HepG2 (cell line): ENCODE measurements at regions not wholly inside any gene's neighbourhood (a gene's known extent, or its start where the extent isn't known, plus 50 kb on each side); places are given as distances from the start of the nearest gene placed in this dataset.

Experiments
- ATAC-seq: fragments of 200-7000 bp; cut with Tn5 transposase; 3 replicates; pipeline ENCODE4 v1.9.1; 2020; ENCODE audit warnings: mild to moderate bottlenecking, moderate library complexity
- BruUV-seq: library from RNA; stranded (reverse); fragments of 400-500 nt; replicated peaks from 2 replicates; lab custom pipeline; 2021; lab: Mats Ljungman, UMichigan
- CTCF ChIA-PET: fragments of 300-600 bp; formaldehyde crosslinking; extraction: SDS; loops from one replicate; lab custom pipeline; 2021; ENCODE audit warnings: low total read pairs, inconsistent platforms, low intra/inter-chr PET ratio; lab: Yijun Ruan, JAX
- POLR2A ChIA-PET: fragments of 350-600 bp; sonication (Branson Sonifier 250); formaldehyde crosslinking; loops from one replicate; lab custom pipeline; 2020; ENCODE audit warnings: antibody characterized with exemption, inconsistent platforms; lab: Yijun Ruan, JAX
- DNase-seq: peaks from one replicate; pipeline ENCODE4 v3.0.0-alpha.2; 2015; ENCODE audit warnings: low spot score
- FAIRE-seq: peaks from 3 replicates; lab custom pipeline; 2011; peaks lifted over from hg19 to GRCh38; lab: Jason Lieb, UNC
- H2AFZ ChIP-seq: one replicate; pipeline ENCODE4 v1.6.1; 2011; ENCODE audit warnings: low read length, inconsistent platforms
- H3K27ac ChIP-seq: fragments of 300-600 bp; 3 replicates; pipeline ENCODE4 v1.8.0; 2011; ENCODE audit warnings: mixed run types, mild to moderate bottlenecking, mixed read lengths, low read length, inconsistent platforms; ENCODE audit not compliant: insufficient read depth; ENCODE audit errors: extremely low read length
- H3K27me3 ChIP-seq, 2 experiments: fragments of 200-600 bp in 1 of 2; 2 replicates in 1 of 2; 3 replicates in 1 of 2; pipeline versions ENCODE4 v1.6.0 to v1.8.0; 2011; ENCODE audit warnings: low read length in 2 of 2, mild to moderate bottlenecking in 2 of 2, moderate library complexity in 2 of 2, inconsistent platforms in 1 of 2; ENCODE audit not compliant: insufficient read depth in 2 of 2, control insufficient read depth in 1 of 2
- H3K36me3 ChIP-seq, 2 experiments: fragments of 200-600 bp in 1 of 2; replicated peaks in 1 of 2; 2 replicates in 1 of 2; 3 replicates in 1 of 2; pipeline versions ENCODE4 v1.5.1 to v1.8.0; 2011; ENCODE audit warnings: low read length in 2 of 2, inconsistent platforms in 1 of 2; ENCODE audit not compliant: insufficient read depth in 2 of 2, control insufficient read depth in 1 of 2
- H3K4me1 ChIP-seq: 2 replicates; pipeline ENCODE4 v1.5.1; 2012; ENCODE audit warnings: low read length, inconsistent platforms; ENCODE audit not compliant: insufficient read depth
- H3K4me2 ChIP-seq: 2 replicates; pipeline ENCODE4 v1.6.0; 2011; ENCODE audit warnings: low read depth, low read length, inconsistent platforms
- H3K4me3 ChIP-seq, 3 experiments: fragments of 200-600 bp in 1 of 3; sonication (generic), shearing (Covaris generic) in 1 of 3; replicated peaks in 1 of 3; 2 replicates each; pipeline ENCODE4 v1.5.1; 2011 to 2016; ENCODE audit warnings: low read length in 3 of 3, inconsistent platforms in 2 of 3, low read depth in 2 of 3, mild to moderate bottlenecking in 2 of 3, control low read depth in 1 of 3, mixed read lengths in 1 of 3; ENCODE audit not compliant: insufficient read depth in 1 of 3
- H3K79me2 ChIP-seq: one replicate; pipeline ENCODE4 v1.6.1; 2011; ENCODE audit warnings: low read length, inconsistent platforms; ENCODE audit not compliant: insufficient read depth
- H3K9ac ChIP-seq: 2 replicates; pipeline ENCODE4 v1.6.0; 2011; ENCODE audit warnings: mild to moderate bottlenecking, low read depth, low read length, inconsistent platforms; ENCODE audit not compliant: insufficient read depth
- H3K9me3 ChIP-seq: 2 replicates; pipeline ENCODE4 v1.5.1; 2012; ENCODE audit warnings: mild to moderate bottlenecking, low read length
- H4K20me1 ChIP-seq: 2 replicates; pipeline ENCODE4 v1.6.0; 2011; ENCODE audit warnings: inconsistent platforms, mild to moderate bottlenecking, low read length, moderate library complexity; ENCODE audit not compliant: insufficient read depth
- ATF1 ChIP-seq: IDR thresholded peaks from 2 replicates; pipeline ENCODE4 v1.6.1; 2016; ENCODE audit warnings: mild to moderate bottlenecking, control low read depth
- ATF7-NPFF ChIP-seq: sonication (generic); formaldehyde crosslinking; IDR thresholded peaks from 2 replicates; pipeline ENCODE4 v1.8.1; 2023; ENCODE audit warnings: mild to moderate bottlenecking, low read depth, missing genetic modification reagents, moderate library complexity
- CBFB ChIP-seq: sonication (generic); formaldehyde crosslinking; IDR thresholded peaks from 2 replicates; pipeline ENCODE4 v1.4.0; 2020; ENCODE audit warnings: missing genetic modification reagents
- GTF3A ChIP-seq: sonication (generic); formaldehyde crosslinking; conservative IDR thresholded peaks from 2 replicates; pipeline ENCODE4 v1.4.0; 2020; ENCODE audit warnings: mild to moderate bottlenecking, missing genetic modification reagents
- NFE2 ChIP-seq: sonication (generic); formaldehyde crosslinking; IDR thresholded peaks from 2 replicates; pipeline ENCODE4 v1.4.0; 2020; ENCODE audit warnings: missing genetic modification reagents
- YY1 ChIP-seq: IDR thresholded peaks from 2 replicates; pipeline ENCODE4 v1.6.1; 2011; ENCODE audit warnings: low read length, low read depth, moderate library complexity, mild to moderate bottlenecking; ENCODE audit not compliant: insufficient read depth, insufficient replicate concordance
- ZFYVE20 ChIP-seq: sonication (generic); formaldehyde crosslinking; IDR thresholded peaks from 2 replicates; pipeline ENCODE4 v1.8.0; 2023; ENCODE audit warnings: low read depth, mild to moderate bottlenecking, moderate library complexity, missing genetic modification reagents, borderline replicate concordance
- ZNF232 ChIP-seq: sonication (generic); formaldehyde crosslinking; IDR thresholded peaks from 2 replicates; pipeline ENCODE4 v1.4.0; 2020; ENCODE audit warnings: missing genetic modification reagents, borderline replicate concordance
- ZNF879 ChIP-seq: sonication (generic); formaldehyde crosslinking; IDR thresholded peaks from 2 replicates; pipeline ENCODE4 v1.8.1; 2023; ENCODE audit warnings: missing genetic modification reagents
- WGBS: methylation state at CpG from one replicate; pipeline ENCODE4 v1.1.6; 2017; ENCODE audit warnings: low lambda C conversion rate; 5-methylcytosine and 5-hydroxymethylcytosine counted together
- in situ Hi-C: cut with HindIII; loops from 2 replicates; pipeline ENCODE4 v1.10.0; 2017; ENCODE audit warnings: low pct_unique_long_range_greater_than_20kb; ENCODE audit not compliant: extremely low pct_ligation_motif_present
- intact Hi-C: fragments of 100-400 bp; cut with micrococcal nuclease; formaldehyde crosslinking; loops from one replicate; pipeline ENCODE4 v1.10.0; 2022; ENCODE audit not compliant: unreplicated experiment
- TF ChIP-seq, protein P1 (sequence below): sonication (generic); formaldehyde crosslinking; IDR thresholded peaks from 2 replicates; pipeline ENCODE4 v1.4.0; 2020; ENCODE audit warnings: mild to moderate bottlenecking, low read depth, missing genetic modification reagents
- TF ChIP-seq, protein P2 (sequence below): sonication (generic); formaldehyde crosslinking; IDR thresholded peaks from 2 replicates; pipeline ENCODE4 v1.5.0; 2020; ENCODE audit warnings: mild to moderate bottlenecking, low read depth, missing genetic modification reagents, borderline replicate concordance

DNA sequence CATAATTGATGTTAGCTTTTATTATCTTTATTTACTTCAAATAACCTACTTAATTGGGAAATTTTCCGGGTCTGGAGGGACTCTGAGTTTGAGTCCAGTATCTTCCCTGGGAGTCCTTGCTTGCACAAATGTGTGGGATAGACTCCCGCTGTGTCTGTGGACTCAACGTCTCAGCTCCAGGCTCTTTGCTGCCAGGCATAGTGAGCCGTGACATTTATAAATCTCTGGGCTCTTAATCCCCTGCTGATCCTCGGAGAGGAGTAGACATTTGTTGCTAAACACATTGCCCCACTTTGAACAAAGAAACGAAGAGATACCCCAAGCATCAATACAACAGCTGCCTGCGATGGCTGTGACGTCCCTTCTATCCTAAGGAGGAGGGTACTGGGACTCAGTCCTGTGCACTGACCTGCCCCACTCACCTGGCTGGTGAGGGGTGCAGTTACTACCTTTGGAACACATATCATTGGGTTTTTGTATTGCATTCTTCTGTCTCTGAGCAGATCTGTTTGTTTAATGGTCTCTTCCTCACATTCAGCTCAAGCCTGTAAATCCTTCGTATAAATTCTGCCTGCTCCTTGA lies 316.9 kb downstream of the HAPSTR1 start:
- 19% methylated on average over 9 of the region's 9 CpGs for whole genome bisulfite sequencing
- intact Hi-C loops: no loop called here
- ChIA-PET CTCF (no interaction called here), POLR2A (no interaction called here)
- Histone ChIP-seq H3K36me3 (no peaks in the 10 kb centered on the region), H3K79me2 (no peaks in the 10 kb centered on the region), H3K4me2 (no peak overlapping the region), H4K20me1 (no peaks in the 10 kb centered on the region), H3K9ac (no peak overlapping the region), H2AFZ (no peak overlapping the region), H3K27ac (no peak overlapping the region), H3K4me1 (no peaks in the 10 kb centered on the region), H3K27me3 (no peaks in the 10 kb centered on the region), H3K4me3 (no peak overlapping the region), H3K9me3 (no peaks in the 10 kb centered on the region)
- no TSS peak for BruUV-seq
- no peak for ATAC-seq
- no peak for DNase-seq
- in situ Hi-C loops: no loop called here
- no peak for TF ChIP-seq YY1
- TF ChIP-seq GTF3A (CRISPR knock-in tag): no peak
- TF ChIP-seq ZNF879 (CRISPR knock-in tag): no peak
- no peak for TF ChIP-seq ATF7-NPFF (CRISPR knock-in tag)
- TF ChIP-seq, protein P1, sequence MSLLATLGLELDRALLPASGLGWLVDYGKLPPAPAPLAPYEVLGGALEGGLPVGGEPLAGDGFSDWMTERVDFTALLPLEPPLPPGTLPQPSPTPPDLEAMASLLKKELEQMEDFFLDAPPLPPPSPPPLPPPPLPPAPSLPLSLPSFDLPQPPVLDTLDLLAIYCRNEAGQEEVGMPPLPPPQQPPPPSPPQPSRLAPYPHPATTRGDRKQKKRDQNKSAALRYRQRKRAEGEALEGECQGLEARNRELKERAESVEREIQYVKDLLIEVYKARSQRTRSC (CRISPR knock-in tag): no peak
- TF ChIP-seq ZNF232 (CRISPR knock-in tag): no peak
- TF ChIP-seq NFE2 (CRISPR knock-in tag): no peak
- TF ChIP-seq, protein P2, sequence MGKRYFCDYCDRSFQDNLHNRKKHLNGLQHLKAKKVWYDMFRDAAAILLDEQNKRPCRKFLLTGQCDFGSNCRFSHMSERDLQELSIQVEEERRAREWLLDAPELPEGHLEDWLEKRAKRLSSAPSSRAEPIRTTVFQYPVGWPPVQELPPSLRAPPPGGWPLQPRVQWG (CRISPR knock-in tag): no peak
- TF ChIP-seq ZFYVE20: no peak
- no peak for TF ChIP-seq CBFB (CRISPR knock-in tag)
- no peak for TF ChIP-seq ATF1 (CRISPR knock-in tag)
- FAIRE-seq: no peak
